ENCODE measurements at regions not wholly inside any gene's neighbourhood (a gene's known extent, or its start where the extent isn't known, plus 50 kb on each side); places are given as distances from the start of the nearest gene placed in this dataset.

GRCh38 chr18:77548790-77549420 lies 299.3 kb downstream of the GALR1 start:
- WGBS, 2 experiments (ENCODE audit: insufficient coverage in 2 of 2), result 81 to 82% methylated on average over 8 of the region's 8 CpGs
- no peaks in the 10 kb centered on the region for H3K9me3 ChIP-seq (ENCODE audit: control insufficient read depth, low read length)
- H3K36me3 ChIP-seq (ENCODE audit: control insufficient read depth, insufficient read depth, low read length), result no peaks in the 10 kb centered on the region
- H3K27ac ChIP-seq (ENCODE audit: low read depth, low read length, severe bottlenecking), result no peak overlapping the region
- H3K4me1 ChIP-seq (ENCODE audit: control insufficient read depth, insufficient read depth, low read length, poor library complexity, severe bottlenecking), result no peaks in the 10 kb centered on the region
- H3K4me3 ChIP-seq (ENCODE audit: extremely low read depth, insufficient read depth, low read length, poor library complexity, severe bottlenecking), result no peak overlapping the region

- no peak overlapping the region for H3K4me3 ChIP-seq (ENCODE audit: extremely low read depth, insufficient read depth, low read length, poor library complexity, severe bottlenecking)
- no peaks in the 10 kb centered on the region for H3K9me3 ChIP-seq (ENCODE audit: control insufficient read depth, low read length)
- H3K36me3 ChIP-seq (ENCODE audit: control insufficient read depth, insufficient read depth, low read length), result no peaks in the 10 kb centered on the region
- H3K27ac ChIP-seq (ENCODE audit: low read depth, low read length, severe bottlenecking), result no peak overlapping the region
- no peaks in the 10 kb centered on the region for H3K4me1 ChIP-seq (ENCODE audit: control insufficient read depth, insufficient read depth, low read length, poor library complexity, severe bottlenecking)
- WGBS, 2 experiments (ENCODE audit: insufficient coverage in 2 of 2), result 71 to 85% methylated on average over 2 to 3 of the region's 5 CpGs
These were observed 301.0 kb downstream of the GALR1 start for GRCh38 chr18:77550625-77551024.

- no peaks in the 10 kb centered on the region for H3K4me1 ChIP-seq (ENCODE audit: control insufficient read depth, insufficient read depth, low read length, poor library complexity, severe bottlenecking)
- no peaks in the 10 kb centered on the region for H3K9me3 ChIP-seq (ENCODE audit: control insufficient read depth, low read length)
- no peak overlapping the region for H3K27ac ChIP-seq (ENCODE audit: low read depth, low read length, severe bottlenecking)
- 86 to 92% methylated on average over 2 to 3 of the region's 3 CpGs for whole genome bisulfite sequencing, 2 experiments (ENCODE audit: insufficient coverage in 2 of 2)
- no peaks in the 10 kb centered on the region for H3K36me3 ChIP-seq (ENCODE audit: control insufficient read depth, insufficient read depth, low read length)
- H3K4me3 ChIP-seq (ENCODE audit: extremely low read depth, insufficient read depth, low read length, poor library complexity, severe bottlenecking), result no peak overlapping the region
These were observed 301.4 kb downstream of the GALR1 start for GRCh38 chr18:77551055-77551454.

- no peaks in the 10 kb centered on the region for H3K36me3 ChIP-seq (ENCODE audit: control insufficient read depth, insufficient read depth, low read length)
- WGBS, 2 experiments (ENCODE audit: insufficient coverage in 2 of 2), result 63 to 100% methylated on average over 1 to 2 of the region's 3 CpGs
- H3K27ac ChIP-seq (ENCODE audit: low read depth, low read length, severe bottlenecking), result no peak overlapping the region
- no peak overlapping the region for H3K4me3 ChIP-seq (ENCODE audit: extremely low read depth, insufficient read depth, low read length, poor library complexity, severe bottlenecking)
- H3K4me1 ChIP-seq (ENCODE audit: control insufficient read depth, insufficient read depth, low read length, poor library complexity, severe bottlenecking), result no peaks in the 10 kb centered on the region
- H3K9me3 ChIP-seq (ENCODE audit: control insufficient read depth, low read length), result no peaks in the 10 kb centered on the region
These were observed 303.3 kb downstream of the GALR1 start for GRCh38 chr18:77552945-77553344.

GRCh38 chr18:77554061-77554460 lies 304.4 kb downstream of the GALR1 start:
- Histone ChIP-seq H3K4me3 (ENCODE audit: extremely low read depth, insufficient read depth, low read length, poor library complexity, severe bottlenecking) (no peak overlapping the region), H3K36me3 (ENCODE audit: control insufficient read depth, insufficient read depth, low read length) (no peaks in the 10 kb centered on the region), H3K9me3 (ENCODE audit: control insufficient read depth, low read length) (no peaks in the 10 kb centered on the region), H3K27ac (ENCODE audit: low read depth, low read length, severe bottlenecking) (no peak overlapping the region), H3K4me1 (ENCODE audit: control insufficient read depth, insufficient read depth, low read length, poor library complexity, severe bottlenecking) (no peaks in the 10 kb centered on the region)
- 83 to 91% methylated on average over 2 to 5 of the region's 5 CpGs for WGBS, 2 experiments (ENCODE audit: insufficient coverage in 2 of 2)

- H3K4me1 ChIP-seq (ENCODE audit: control insufficient read depth, insufficient read depth, low read length, poor library complexity, severe bottlenecking), result no peaks in the 10 kb centered on the region
- H3K4me3 ChIP-seq (ENCODE audit: extremely low read depth, insufficient read depth, low read length, poor library complexity, severe bottlenecking), result no peak overlapping the region
- H3K36me3 ChIP-seq (ENCODE audit: control insufficient read depth, insufficient read depth, low read length), result no peaks in the 10 kb centered on the region
- H3K9me3 ChIP-seq (ENCODE audit: control insufficient read depth, low read length), result no peaks in the 10 kb centered on the region
- no peak overlapping the region for H3K27ac ChIP-seq (ENCODE audit: low read depth, low read length, severe bottlenecking)
- WGBS, 2 experiments (ENCODE audit: insufficient coverage in 2 of 2), result 100% methylated on average over 1 to 2 of the region's 7 CpGs
These were observed 307.5 kb downstream of the GALR1 start for GRCh38 chr18:77557046-77557587.

- Histone ChIP-seq H3K4me3 (ENCODE audit: extremely low read depth, insufficient read depth, low read length, poor library complexity, severe bottlenecking) (no peak overlapping the region), H3K27ac (ENCODE audit: low read depth, low read length, severe bottlenecking) (no peak overlapping the region), H3K4me1 (ENCODE audit: control insufficient read depth, insufficient read depth, low read length, poor library complexity, severe bottlenecking) (no peaks in the 10 kb centered on the region), H3K36me3 (ENCODE audit: control insufficient read depth, insufficient read depth, low read length) (no peaks in the 10 kb centered on the region), H3K9me3 (ENCODE audit: control insufficient read depth, low read length) (no peaks in the 10 kb centered on the region)
- WGBS, 2 experiments (ENCODE audit: insufficient coverage in 2 of 2), result 88 to 95% methylated on average over 5 of the region's 6 CpGs
These were observed 309.7 kb downstream of the GALR1 start for GRCh38 chr18:77559274-77559910.

GRCh38 chr18:77560341-77560992 lies 310.8 kb downstream of the GALR1 start:
- Histone ChIP-seq H3K4me1 (ENCODE audit: control insufficient read depth, insufficient read depth, low read length, poor library complexity, severe bottlenecking) (no peaks in the 10 kb centered on the region), H3K36me3 (ENCODE audit: control insufficient read depth, insufficient read depth, low read length) (no peaks in the 10 kb centered on the region), H3K27ac (ENCODE audit: low read depth, low read length, severe bottlenecking) (no peak overlapping the region), H3K4me3 (ENCODE audit: extremely low read depth, insufficient read depth, low read length, poor library complexity, severe bottlenecking) (no peak overlapping the region), H3K9me3 (ENCODE audit: control insufficient read depth, low read length) (no peaks in the 10 kb centered on the region)
- 100% methylated on average over 1 of the region's 3 CpGs for WGBS, 2 experiments (ENCODE audit: insufficient coverage in 2 of 2)

- Histone ChIP-seq H3K27ac (ENCODE audit: low read depth, low read length, severe bottlenecking) (no peak overlapping the region), H3K36me3 (ENCODE audit: control insufficient read depth, insufficient read depth, low read length) (no peaks in the 10 kb centered on the region), H3K4me3 (ENCODE audit: extremely low read depth, insufficient read depth, low read length, poor library complexity, severe bottlenecking) (no peak overlapping the region), H3K9me3 (ENCODE audit: control insufficient read depth, low read length) (peaks cover 13% of the 10 kb centered on the region), H3K4me1 (ENCODE audit: control insufficient read depth, insufficient read depth, low read length, poor library complexity, severe bottlenecking) (no peaks in the 10 kb centered on the region)
- WGBS, 2 experiments (ENCODE audit: insufficient coverage in 2 of 2), result 79 to 98% methylated on average over 5 to 8 of the region's 10 CpGs
These were observed 317.0 kb downstream of the GALR1 start for GRCh38 chr18:77566604-77567003.

- Histone ChIP-seq H3K4me1 (ENCODE audit: control insufficient read depth, insufficient read depth, low read length, poor library complexity, severe bottlenecking) (no peaks in the 10 kb centered on the region), H3K36me3 (ENCODE audit: control insufficient read depth, insufficient read depth, low read length) (no peaks in the 10 kb centered on the region), H3K4me3 (ENCODE audit: extremely low read depth, insufficient read depth, low read length, poor library complexity, severe bottlenecking) (no peak overlapping the region), H3K27ac (ENCODE audit: low read depth, low read length, severe bottlenecking) (no peak overlapping the region), H3K9me3 (ENCODE audit: control insufficient read depth, low read length) (peaks cover 13% of the 10 kb centered on the region)
- WGBS, 2 experiments (ENCODE audit: insufficient coverage in 2 of 2), result 82 to 91% methylated on average over 4 to 6 of the region's 8 CpGs
These were observed 317.6 kb downstream of the GALR1 start for GRCh38 chr18:77567205-77567604.

- Histone ChIP-seq H3K4me3 (ENCODE audit: extremely low read depth, insufficient read depth, low read length, poor library complexity, severe bottlenecking) (no peak overlapping the region), H3K4me1 (ENCODE audit: control insufficient read depth, insufficient read depth, low read length, poor library complexity, severe bottlenecking) (no peaks in the 10 kb centered on the region), H3K27ac (ENCODE audit: low read depth, low read length, severe bottlenecking) (no peak overlapping the region), H3K36me3 (ENCODE audit: control insufficient read depth, insufficient read depth, low read length) (no peaks in the 10 kb centered on the region), H3K9me3 (ENCODE audit: control insufficient read depth, low read length) (peaks cover 13% of the 10 kb centered on the region)
- WGBS, 2 experiments (ENCODE audit: insufficient coverage in 2 of 2), result 92 to 94% methylated on average over 7 to 8 of the region's 8 CpGs
These were observed 322.1 kb downstream of the GALR1 start for GRCh38 chr18:77571743-77572142.

Measured in mesodermal cell (in vitro differentiated cells).